Keratinocyte (primary cell): ENCODE measurements at regions not wholly inside any gene's neighbourhood (a gene's known extent, or its start where the extent isn't known, plus 50 kb on each side); places are given as distances from the start of the nearest gene placed in this dataset.

Experiments used
- EZH2 ChIP-seq: IDR thresholded peaks from one replicate; pipeline ENCODE4 v1.6.1; 2012; ENCODE audit warnings: inconsistent platforms, mild to moderate bottlenecking, low read length, moderate library complexity
- TF ChIP-seq, protein P1 (sequence below), 3 experiments: IDR thresholded peaks in 1 of 3; conservative IDR thresholded peaks in 1 of 3; optimal IDR thresholded peaks in 1 of 3; 2 replicates in 2 of 3; 3 replicates in 1 of 3; pipeline versions ENCODE3 to v1.5.1; 2011; ENCODE audit warnings: low read length in 3 of 3, mild to moderate bottlenecking in 3 of 3, moderate library complexity in 2 of 3, control low read depth in 1 of 3, inconsistent platforms in 1 of 3; ENCODE audit not compliant: insufficient read depth in 2 of 3; ENCODE audit errors: extremely low read depth in 1 of 3

DNA sequence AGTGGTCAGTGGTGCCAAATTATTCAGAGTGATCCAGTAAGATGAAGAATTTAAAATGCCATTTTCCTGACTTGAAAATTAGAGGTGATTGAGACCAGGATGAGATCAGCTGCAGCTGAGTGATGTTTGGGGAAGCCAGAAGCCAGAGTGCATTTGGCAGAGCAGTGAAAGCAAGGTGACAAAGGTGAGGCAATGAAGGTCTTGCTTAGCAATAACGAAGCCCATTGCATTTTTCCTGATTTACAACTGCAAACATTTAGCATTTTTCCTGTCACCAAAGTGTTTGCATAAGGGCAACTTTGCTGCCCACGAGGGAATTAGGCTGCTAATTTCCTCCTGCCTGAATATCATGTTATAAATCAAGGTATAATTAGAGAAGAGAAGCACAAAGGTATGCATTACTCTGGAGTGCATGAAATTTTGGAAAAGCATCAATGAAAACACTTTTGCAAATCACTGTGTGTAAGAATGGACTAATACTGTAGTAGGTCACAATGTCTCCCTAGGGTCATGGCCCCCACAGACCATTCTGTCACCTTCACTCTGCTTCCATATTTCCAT lies 188.2 kb upstream of the LYPLAL1 start:
- TF ChIP-seq, protein P1, sequence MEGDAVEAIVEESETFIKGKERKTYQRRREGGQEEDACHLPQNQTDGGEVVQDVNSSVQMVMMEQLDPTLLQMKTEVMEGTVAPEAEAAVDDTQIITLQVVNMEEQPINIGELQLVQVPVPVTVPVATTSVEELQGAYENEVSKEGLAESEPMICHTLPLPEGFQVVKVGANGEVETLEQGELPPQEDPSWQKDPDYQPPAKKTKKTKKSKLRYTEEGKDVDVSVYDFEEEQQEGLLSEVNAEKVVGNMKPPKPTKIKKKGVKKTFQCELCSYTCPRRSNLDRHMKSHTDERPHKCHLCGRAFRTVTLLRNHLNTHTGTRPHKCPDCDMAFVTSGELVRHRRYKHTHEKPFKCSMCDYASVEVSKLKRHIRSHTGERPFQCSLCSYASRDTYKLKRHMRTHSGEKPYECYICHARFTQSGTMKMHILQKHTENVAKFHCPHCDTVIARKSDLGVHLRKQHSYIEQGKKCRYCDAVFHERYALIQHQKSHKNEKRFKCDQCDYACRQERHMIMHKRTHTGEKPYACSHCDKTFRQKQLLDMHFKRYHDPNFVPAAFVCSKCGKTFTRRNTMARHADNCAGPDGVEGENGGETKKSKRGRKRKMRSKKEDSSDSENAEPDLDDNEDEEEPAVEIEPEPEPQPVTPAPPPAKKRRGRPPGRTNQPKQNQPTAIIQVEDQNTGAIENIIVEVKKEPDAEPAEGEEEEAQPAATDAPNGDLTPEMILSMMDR (optimal IDR thresholded peaks at IDR 0.05 in 1 of 3, IDR thresholded peaks at IDR 0.05 in 1 of 3, conservative IDR thresholded peaks at IDR 0.05 in 1 of 3; ENCODE audit: extremely low read depth in 1 of 3, insufficient read depth in 2 of 3, low read length in 3 of 3): no peak
- TF ChIP-seq EZH2: no peak
